Stimulated activated effector memory CD8-positive, alpha-beta T cell treated with anti-CD3 and anti-CD28 coated beads, Interleukin-12 subunit alpha, Interleukin-12 subunit beta, amount 100 ng/mL, for 72 hours (primary cell): ENCODE measurements at regions not wholly inside any gene's neighbourhood (a gene's known extent, or its start where the extent isn't known, plus 50 kb on each side); places are given as distances from the start of the nearest gene placed in this dataset.
A peak's percentile ranks its signal among the peaks of the same experiment; 100 is the strongest.
"Not testable (repeated sequence)": the region's sequence is repeated elsewhere in the genome, so short reads cannot be mapped to it uniquely, and the experiment has no call there.

Source experiments
- ATAC-seq: fragments of 150-1000 bp; cut with Tn5 transposase; 2 replicates; pipeline ENCODE4 v1.10.0; 2021
- DNase-seq, 2 donors: peaks; one replicate each; pipeline ENCODE4 v3.0.0; 2021 to 2022; ENCODE audit warnings: low spot score in 2 of 2
- H3K27ac Mint-ChIP-seq: one replicate; pipeline ENCODE4 v1.8.0; 2022; ENCODE audit warnings: mild to moderate bottlenecking, mixed read lengths
- H3K36me3 Mint-ChIP-seq: one replicate; pipeline ENCODE4 v1.8.0; 2022; ENCODE audit warnings: mild to moderate bottlenecking, mixed read lengths
- H3K4me1 Mint-ChIP-seq: one replicate; pipeline ENCODE4 v1.8.0; 2022; ENCODE audit warnings: mixed read lengths
- H3K4me3 Mint-ChIP-seq: one replicate; pipeline ENCODE4 v1.8.0; 2022; ENCODE audit warnings: mild to moderate bottlenecking, mixed read lengths
- H3K9me3 Mint-ChIP-seq: one replicate; pipeline ENCODE4 v1.8.0; 2022; ENCODE audit warnings: mixed read lengths

GRCh38 chr14:89566180-89566579, 149.1 kb upstream of the FOXN3 start:
- Mint-ChIP-seq H3K9me3 (no peaks in the 10 kb centered on the region), H3K4me3 (no peak overlapping the region), H3K27ac (no peak overlapping the region), H3K36me3 (peaks cover 11% of the 10 kb centered on the region), H3K4me1 (peaks cover 42% of the 10 kb centered on the region)
- ATAC-seq, result no peak
- DNase-seq, result no peak

- no peak overlapping the region for H3K27ac Mint-ChIP-seq
- H3K4me3 Mint-ChIP-seq, result no peak overlapping the region
- H3K4me1 Mint-ChIP-seq, result peaks cover 47% of the 10 kb centered on the region
- ATAC-seq, result no peak
- no peak for DNase-seq
- no peaks in the 10 kb centered on the region for H3K9me3 Mint-ChIP-seq
- H3K36me3 Mint-ChIP-seq, result peaks cover 11% of the 10 kb centered on the region
These were observed 148.6 kb upstream of the FOXN3 start for GRCh38 chr14:89565607-89566006.

- H3K9me3 Mint-ChIP-seq, result no peaks in the 10 kb centered on the region
- H3K27ac Mint-ChIP-seq, result peak overlapping the region; percentile 51
- ATAC-seq (no peak), DNase-seq (no peak)
- H3K4me3 Mint-ChIP-seq, result no peak overlapping the region
- H3K4me1 Mint-ChIP-seq, result peaks cover 51% of the 10 kb centered on the region
- H3K36me3 Mint-ChIP-seq, result peaks cover 11% of the 10 kb centered on the region
These were observed 148.0 kb upstream of the FOXN3 start for GRCh38 chr14:89564989-89565388.

- no peak overlapping the region for H3K4me3 Mint-ChIP-seq
- no peak for ATAC-seq
- peaks cover 11% of the 10 kb centered on the region for H3K36me3 Mint-ChIP-seq
- DNase-seq, result no peak
- no peaks in the 10 kb centered on the region for H3K9me3 Mint-ChIP-seq
- peaks cover 56% of the 10 kb centered on the region for H3K4me1 Mint-ChIP-seq
- H3K27ac Mint-ChIP-seq, result peak overlapping the region; percentile 51
These were observed 147.4 kb upstream of the FOXN3 start for GRCh38 chr14:89564286-89564957.

- Mint-ChIP-seq H3K27ac (peak overlapping the region; percentile 32), H3K36me3 (peaks cover 11% of the 10 kb centered on the region), H3K4me1 (peaks cover 55% of the 10 kb centered on the region), H3K9me3 (no peaks in the 10 kb centered on the region), H3K4me3 (no peak overlapping the region)
- DNase-seq, result no peak
- no peak for ATAC-seq
These were observed 146.4 kb upstream of the FOXN3 start for GRCh38 chr14:89563471-89563870.

GRCh38 chr14:89551955-89552354, 134.9 kb upstream of the FOXN3 start:
- Mint-ChIP-seq H3K9me3 (no peaks in the 10 kb centered on the region), H3K27ac (no peak overlapping the region), H3K4me3 (no peak overlapping the region), H3K36me3 (peaks cover 24% of the 10 kb centered on the region), H3K4me1 (peaks cover 50% of the 10 kb centered on the region)
- no peak for DNase-seq
- no peak for ATAC-seq

- Mint-ChIP-seq H3K4me1 (peaks cover 45% of the 10 kb centered on the region), H3K9me3 (no peaks in the 10 kb centered on the region), H3K36me3 (peaks cover 24% of the 10 kb centered on the region), H3K27ac (peak overlapping the region; percentile 64), H3K4me3 (no peak overlapping the region)
- no peak for ATAC-seq
- DNase-seq, result no peak
These were observed 134.4 kb upstream of the FOXN3 start for GRCh38 chr14:89551432-89551831.

- peaks cover 24% of the 10 kb centered on the region for H3K36me3 Mint-ChIP-seq
- no peaks in the 10 kb centered on the region for H3K9me3 Mint-ChIP-seq
These were observed 133.8 kb upstream of the FOXN3 start for GRCh38 chr14:89550821-89551220.

GRCh38 chr14:89549381-89550125, 132.5 kb upstream of the FOXN3 start:
- no peak for ATAC-seq
- DNase-seq, result no peak
- Mint-ChIP-seq H3K4me1 (peaks cover 43% of the 10 kb centered on the region), H3K4me3 (no peak overlapping the region), H3K36me3 (peaks cover 19% of the 10 kb centered on the region), H3K27ac (peak overlapping the region; percentile 23), H3K9me3 (no peaks in the 10 kb centered on the region)

More at GRCh38 chr14:89550821-89551220, 133.8 kb upstream of the FOXN3 start:
- no peak for DNase-seq
- Mint-ChIP-seq H3K4me1 (peaks cover 44% of the 10 kb centered on the region), H3K27ac (peak overlapping the region; percentile 64), H3K4me3 (no peak overlapping the region)
- no peak for ATAC-seq

- peak in 1 of 2 donors; percentile 29 for DNase-seq
- ATAC-seq, H3K27ac Mint-ChIP-seq, H3K9me3 Mint-ChIP-seq, H3K4me3 Mint-ChIP-seq: not testable (repeated sequence)
- H3K4me1 Mint-ChIP-seq, result peaks cover 48% of the 10 kb centered on the region
- H3K36me3 Mint-ChIP-seq, result peaks cover 19% of the 10 kb centered on the region
These were observed 130.0 kb upstream of the FOXN3 start for GRCh38 chr14:89547047-89547446.

GRCh38 chr14:89544636-89545301, 127.7 kb upstream of the FOXN3 start:
- Mint-ChIP-seq H3K9me3 (no peaks in the 10 kb centered on the region), H3K4me3 (no peak overlapping the region), H3K36me3 (peaks cover 18% of the 10 kb centered on the region), H3K4me1 (peaks cover 47% of the 10 kb centered on the region), H3K27ac (peak overlapping the region; percentile 23)
- peak in 1 of 2 donors; percentile 41 for DNase-seq
- no peak for ATAC-seq

- H3K4me1 Mint-ChIP-seq, result peaks cover 53% of the 10 kb centered on the region
- peaks cover 16% of the 10 kb centered on the region for H3K36me3 Mint-ChIP-seq
- no peaks in the 10 kb centered on the region for H3K9me3 Mint-ChIP-seq
- DNase-seq (peak in 1 of 2 donors; percentile 2), ATAC-seq (no peak)
- H3K27ac Mint-ChIP-seq, result peak overlapping the region; percentile 41
- H3K4me3 Mint-ChIP-seq, result no peak overlapping the region
These were observed 126.4 kb upstream of the FOXN3 start for GRCh38 chr14:89543425-89543790.

- DNase-seq (peak in 1 of 2 donors; percentile 17), ATAC-seq (no peak)
- peaks cover 15% of the 10 kb centered on the region for H3K36me3 Mint-ChIP-seq
- H3K4me1 Mint-ChIP-seq, result peaks cover 53% of the 10 kb centered on the region
- no peaks in the 10 kb centered on the region for H3K9me3 Mint-ChIP-seq
- no peak overlapping the region for H3K4me3 Mint-ChIP-seq
- H3K27ac Mint-ChIP-seq, result peak overlapping the region; percentile 41
These were observed 125.9 kb upstream of the FOXN3 start for GRCh38 chr14:89542786-89543424.

GRCh38 chr14:89540830-89541470, 123.9 kb upstream of the FOXN3 start:
- Mint-ChIP-seq H3K36me3 (peaks cover 8% of the 10 kb centered on the region), H3K4me1 (peaks cover 51% of the 10 kb centered on the region), H3K4me3 (no peak overlapping the region), H3K9me3 (no peaks in the 10 kb centered on the region), H3K27ac (peak overlapping the region; percentile 44)
- ATAC-seq, result no peak
- peak in 1 of 2 donors; percentile 45 for DNase-seq
